GM23248 (cell line): ENCODE measurements at regions not wholly inside any gene's neighbourhood (a gene's known extent, or its start where the extent isn't known, plus 50 kb on each side); places are given as distances from the start of the nearest gene placed in this dataset.
"Not testable (repeated sequence)": the region's sequence is repeated elsewhere in the genome, so short reads cannot be mapped to it uniquely, and the experiment has no call there.

Source experiments
- DNase-seq: peaks from one replicate; pipeline ENCODE4 v3.0.0-alpha.2; 2015
- H2AFZ ChIP-seq: fragments of 200-600 bp; sonication (generic); 2 replicates; pipeline ENCODE4 v1.6.1; 2016; ENCODE audit warnings: antibody characterized with exemption
- H3F3A ChIP-seq: fragments of 200-600 bp; sonication (generic); 2 replicates; pipeline ENCODE4 v1.6.1; 2016; ENCODE audit warnings: mild to moderate bottlenecking, antibody characterized with exemption, mixed run types; ENCODE audit not compliant: insufficient read depth
- H3K27ac ChIP-seq: fragments of 200-600 bp; sonication (generic); 2 replicates; pipeline ENCODE4 v1.5.1; 2016; ENCODE audit warnings: mild to moderate bottlenecking
- H3K27me3 ChIP-seq: fragments of 200-600 bp; sonication (generic); replicated peaks from 2 replicates; pipeline ENCODE4 v1.6.1; 2016; ENCODE audit warnings: mild to moderate bottlenecking; ENCODE audit not compliant: insufficient read depth
- H3K36me3 ChIP-seq: fragments of 200-600 bp; sonication (generic); 2 replicates; pipeline ENCODE4 v1.6.1; 2016; ENCODE audit warnings: low read depth, mild to moderate bottlenecking
- H3K4me1 ChIP-seq: fragments of 200-600 bp; sonication (generic); 2 replicates; pipeline ENCODE4 v1.6.1; 2016; ENCODE audit warnings: mild to moderate bottlenecking; ENCODE audit not compliant: insufficient read depth
- H3K4me2 ChIP-seq: fragments of 200-600 bp; sonication (generic); one replicate; pipeline ENCODE4 v1.6.1; 2016; ENCODE audit warnings: mild to moderate bottlenecking; ENCODE audit not compliant: unreplicated experiment
- H3K4me3 ChIP-seq: fragments of 200-600 bp; sonication (generic); 2 replicates; pipeline ENCODE4 v1.5.1; 2016; ENCODE audit warnings: mild to moderate bottlenecking
- H3K79me2 ChIP-seq: fragments of 200-600 bp; sonication (generic); 2 replicates; pipeline ENCODE4 v1.6.1; 2016; ENCODE audit warnings: mild to moderate bottlenecking; ENCODE audit not compliant: insufficient read depth
- H3K9ac ChIP-seq: fragments of 200-600 bp; sonication (generic); 2 replicates; pipeline ENCODE4 v1.6.1; 2016; ENCODE audit warnings: mild to moderate bottlenecking
- H3K9me2 ChIP-seq: fragments of 200-600 bp; sonication (generic); 2 replicates; pipeline ENCODE4 v1.6.1; 2016; ENCODE audit warnings: mixed run types, mild to moderate bottlenecking, moderate library complexity; ENCODE audit not compliant: insufficient read depth
- H3K9me3 ChIP-seq: fragments of 200-600 bp; sonication (generic); one replicate; pipeline ENCODE4 v1.6.1; 2017; ENCODE audit warnings: low read depth
- H4K20me1 ChIP-seq: fragments of 200-600 bp; sonication (generic); 2 replicates; pipeline ENCODE4 v1.6.0; 2016; ENCODE audit not compliant: insufficient read depth
- EZH2 ChIP-seq: fragments of 200-600 bp; sonication (generic); IDR thresholded peaks from 2 replicates; pipeline ENCODE4 v1.6.1; 2018; ENCODE audit warnings: antibody characterized with exemption, mild to moderate bottlenecking; ENCODE audit not compliant: insufficient read depth, poor library complexity, severe bottlenecking
- EZH2phosphoT487 ChIP-seq: fragments of 200-600 bp; sonication (generic); IDR thresholded peaks from 2 replicates; pipeline ENCODE4 v1.6.1; 2018; ENCODE audit warnings: antibody characterized with exemption, moderate library complexity, mild to moderate bottlenecking, low read depth; ENCODE audit not compliant: insufficient read depth
- WGBS, 2 experiments: methylation state at CpG; one replicate each; pipeline ENCODE4 v1.1.6; 2015 to 2017; ENCODE audit warnings: low lambda C conversion rate in 2 of 2, low coverage in 1 of 2; ENCODE audit errors: missing lambda C conversion rate in 2 of 2; 5-methylcytosine and 5-hydroxymethylcytosine counted together
- in situ Hi-C: fragments of 300-500 bp; cut with MboI; formaldehyde crosslinking; loops from 2 replicates; pipeline ENCODE4 v1.15.0; 2020

- Histone ChIP-seq H3K27me3 (no peaks in the 10 kb centered on the region), H3K36me3 (no peaks in the 10 kb centered on the region), H2AFZ (no peak overlapping the region), H3K9me2 (no peaks in the 10 kb centered on the region), H3K27ac (no peak overlapping the region), H3K9ac (no peak overlapping the region), H3K4me2 (no peak overlapping the region), H3K79me2 (no peaks in the 10 kb centered on the region), H3K9me3 (no peaks in the 10 kb centered on the region), H4K20me1 (no peaks in the 10 kb centered on the region), H3K4me1 (peaks cover 7% of the 10 kb centered on the region), H3F3A (peaks cover 7% of the 10 kb centered on the region), H3K4me3 (no peak overlapping the region)
- WGBS, 2 experiments: 24% methylated on average over 14 of the region's 14 CpGs
- TF ChIP-seq EZH2: no peak
- no peak for TF ChIP-seq EZH2phosphoT487
- in situ Hi-C loops: no loop called here
- peak; percentile 71 for DNase-seq
These were observed 70.8 kb upstream of the RHOU start for GRCh38 chr1:228664399-228664914.

GRCh38 chr1:228666686-228667623 lies 68.3 kb upstream of the RHOU start:
- Histone ChIP-seq H3K4me2 (no peak overlapping the region), H3K27me3 (no peaks in the 10 kb centered on the region), H3K9me2 (no peaks in the 10 kb centered on the region), H3K4me3 (no peak overlapping the region), H3K4me1 (peaks cover 12% of the 10 kb centered on the region), H3K9ac (no peak overlapping the region), H3K79me2 (no peaks in the 10 kb centered on the region), H3K27ac (no peak overlapping the region), H4K20me1 (no peaks in the 10 kb centered on the region), H3K36me3 (no peaks in the 10 kb centered on the region), H2AFZ (no peak overlapping the region), H3K9me3 (no peaks in the 10 kb centered on the region), H3F3A (peaks cover 17% of the 10 kb centered on the region)
- no peak for DNase-seq
- TF ChIP-seq EZH2phosphoT487: no peak
- no peak for TF ChIP-seq EZH2
- 80 to 84% methylated on average over 6 of the region's 6 CpGs for WGBS, 2 experiments
- in situ Hi-C loops: no loop called here

GRCh38 chr1:228668553-228669241 lies 66.6 kb upstream of the RHOU start:
- Histone ChIP-seq H3K4me1 (peaks cover 12% of the 10 kb centered on the region), H3F3A (peaks cover 17% of the 10 kb centered on the region), H3K4me2 (no peak overlapping the region), H3K36me3 (no peaks in the 10 kb centered on the region), H3K4me3 (no peak overlapping the region), H3K9ac (peak overlapping the region; percentile 27), H3K9me2 (no peaks in the 10 kb centered on the region), H2AFZ (peak overlapping the region; percentile 49), H3K9me3 (no peaks in the 10 kb centered on the region), H3K27me3 (no peaks in the 10 kb centered on the region), H4K20me1 (no peaks in the 10 kb centered on the region), H3K79me2 (no peaks in the 10 kb centered on the region), H3K27ac (peak overlapping the region; percentile 43)
- no peak for TF ChIP-seq EZH2
- no peak for TF ChIP-seq EZH2phosphoT487
- in situ Hi-C loops: no loop called here
- DNase-seq: no peak
- WGBS, 2 experiments: 75 to 81% methylated on average over 5 of the region's 5 CpGs

- H3K9me2 ChIP-seq: no peaks in the 10 kb centered on the region
- peak overlapping the region; percentile 12 for H3K4me2 ChIP-seq
- no peaks in the 10 kb centered on the region for H4K20me1 ChIP-seq
- in situ Hi-C loops: no loop called here
- H3K4me3 ChIP-seq: no peak overlapping the region
- peak overlapping the region; percentile 43 for H3K27ac ChIP-seq
- H3K9ac ChIP-seq: peak overlapping the region; percentile 27; the same call in 1 of the 2 replicates
- no peaks in the 10 kb centered on the region for H3K9me3 ChIP-seq
- H3K4me1 ChIP-seq: peaks cover 12% of the 10 kb centered on the region
- no peaks in the 10 kb centered on the region for H3K36me3 ChIP-seq
- 64 to 72% methylated on average over 1 of the region's 1 CpG for WGBS, 2 experiments
- no peak for TF ChIP-seq EZH2phosphoT487
- TF ChIP-seq EZH2: no peak
- H3K79me2 ChIP-seq: no peaks in the 10 kb centered on the region
- DNase-seq: peak; percentile 85
- H3K27me3 ChIP-seq: no peaks in the 10 kb centered on the region
- H3F3A ChIP-seq: peaks cover 17% of the 10 kb centered on the region
- peak overlapping the region; percentile 49 for H2AFZ ChIP-seq
These were observed 66.1 kb upstream of the RHOU start for GRCh38 chr1:228669242-228669585.

GRCh38 chr1:228681076-228681565 lies 54.2 kb upstream of the RHOU start:
- H3K4me1 ChIP-seq, H4K20me1 ChIP-seq, H3K36me3 ChIP-seq, H3K9me3 ChIP-seq, H2AFZ ChIP-seq, H3K27me3 ChIP-seq, H3K9me2 ChIP-seq, in situ Hi-C loops, H3K4me3 ChIP-seq, H3F3A ChIP-seq, DNase-seq, H3K9ac ChIP-seq, H3K27ac ChIP-seq, H3K4me2 ChIP-seq, H3K79me2 ChIP-seq: not testable (repeated sequence)
- 33 to 59% methylated on average over 5 to 9 of the region's 9 CpGs for WGBS, 2 experiments
